ENCODE measurements at regions not wholly inside any gene's neighbourhood (a gene's known extent, or its start where the extent isn't known, plus 50 kb on each side); places are given as distances from the start of the nearest gene placed in this dataset.

GRCh38 chr2:8563814-8564474 lies 117.9 kb upstream of the ID2 start:
- no peak for DNase-seq (ENCODE audit: low spot score)

GRCh38 chr2:8564475-8564874 lies 117.4 kb upstream of the ID2 start:
- Histone ChIP-seq H3K4me3 (ENCODE audit: low read depth in 1 of 3, low read length in 3 of 3) (no peak overlapping the region), H3K9ac (ENCODE audit: low read depth in 1 of 2, low read length in 2 of 2) (no peak overlapping the region), H3K4me1 (ENCODE audit: control insufficient read depth in 4 of 4, insufficient read depth in 4 of 4, low read length in 3 of 4) (no peaks in the 10 kb centered on the region), H3K27ac (ENCODE audit: low read depth in 1 of 2, low read length in 2 of 2) (no peak overlapping the region), H3K36me3 (ENCODE audit: control insufficient read depth in 4 of 4, insufficient read depth in 3 of 4, low read depth in 1 of 4, low read length in 3 of 4) (no peaks in the 10 kb centered on the region), H3K27me3 (ENCODE audit: control insufficient read depth in 4 of 4, insufficient read depth in 4 of 4, low read length in 3 of 4) (no peaks in the 10 kb centered on the region), H3K9me3 (ENCODE audit: control insufficient read depth in 4 of 4, low read length in 3 of 4) (no peaks in the 10 kb centered on the region)
- TF ChIP-seq EGR1 (IDR thresholded peaks at IDR 0.05; ENCODE audit: low read depth in 2 of 2) (no peak), YY1 (IDR thresholded peaks at IDR 0.05) (no peak), JUND (IDR thresholded peaks at IDR 0.05) (no peak), MAX (IDR thresholded peaks at IDR 0.05) (no peak), RXRA (IDR thresholded peaks at IDR 0.05) (no peak), GABPA (IDR thresholded peaks at IDR 0.05 in 1 of 2, conservative IDR thresholded peaks at IDR 0.05 in 1 of 2) (no peak), ATF3 (IDR thresholded peaks at IDR 0.05) (no peak), FOXA2 (IDR thresholded peaks at IDR 0.05) (no peak), HNF4A (conservative IDR thresholded peaks at IDR 0.05) (no peak), HNF4G (IDR thresholded peaks at IDR 0.05) (no peak), TAF1 (conservative IDR thresholded peaks at IDR 0.05) (no peak), ZBTB33 (IDR thresholded peaks at IDR 0.05) (no peak), FOXA1 (IDR thresholded peaks at IDR 0.05) (no peak), SP1 (IDR thresholded peaks at IDR 0.05) (no peak), NR2F2 (IDR thresholded peaks at IDR 0.05) (no peak), REST (IDR thresholded peaks at IDR 0.05) (no peak), CTCF (IDR thresholded peaks at IDR 0.05; ENCODE audit: low read depth, low read length, missing input control) (no peak)
- 96% methylated on average over 9 of the region's 9 CpGs for WGBS
- no peak for DNase-seq (ENCODE audit: low spot score)

More at GRCh38 chr2:8563814-8564474, 117.9 kb upstream of the ID2 start:
- H3K4me1 ChIP-seq (ENCODE audit: control insufficient read depth in 4 of 4, insufficient read depth in 4 of 4, low read length in 3 of 4): no peaks in the 10 kb centered on the region
- TF ChIP-seq RAD21 (IDR thresholded peaks at IDR 0.05) (no peak), RXRA (IDR thresholded peaks at IDR 0.05) (no peak), FOXA1 (IDR thresholded peaks at IDR 0.05) (no peak), GABPA (IDR thresholded peaks at IDR 0.05 in 1 of 2, conservative IDR thresholded peaks at IDR 0.05 in 1 of 2) (no peak)
- H3K9me3 ChIP-seq (ENCODE audit: control insufficient read depth in 4 of 4, low read length in 3 of 4): no peaks in the 10 kb centered on the region
- no peaks in the 10 kb centered on the region for H3K27me3 ChIP-seq (ENCODE audit: control insufficient read depth in 4 of 4, insufficient read depth in 4 of 4, low read length in 3 of 4)
- no peak overlapping the region for H3K4me3 ChIP-seq (ENCODE audit: low read depth in 1 of 3, low read length in 3 of 3)
- H3K27ac ChIP-seq (ENCODE audit: low read depth in 1 of 2, low read length in 2 of 2): no peak overlapping the region
- WGBS: 96% methylated on average over 9 of the region's 9 CpGs
- H3K36me3 ChIP-seq (ENCODE audit: control insufficient read depth in 4 of 4, insufficient read depth in 3 of 4, low read depth in 1 of 4, low read length in 3 of 4): no peaks in the 10 kb centered on the region
- no peak overlapping the region for H3K9ac ChIP-seq (ENCODE audit: low read depth in 1 of 2, low read length in 2 of 2)
